Activated CD8-positive, alpha-beta memory T cell treated with anti-CD3 and anti-CD28 coated beads, Interleukin-2, amount 10 ng/mL, durations not matched to agents 7 days and 5 days (primary cell): ENCODE measurements at regions not wholly inside any gene's neighbourhood (a gene's known extent, or its start where the extent isn't known, plus 50 kb on each side); places are given as distances from the start of the nearest gene placed in this dataset.
"Not testable (repeated sequence)": the region's sequence is repeated elsewhere in the genome, so short reads cannot be mapped to it uniquely, and the experiment has no call there.

ENCODE experiments used
- ATAC-seq: fragments of 150-1000 bp; cut with Tn5 transposase; one replicate; pipeline ENCODE4 v1.10.0; 2021; ENCODE audit warnings: moderate library complexity
- CTCF ChIA-PET: fragments of 350-600 bp; sonication (Branson Sonifier 250); formaldehyde crosslinking; loops from one replicate; lab custom pipeline; 2021; ENCODE audit warnings: antibody characterized with exemption; lab: Charles Lee
- DNase-seq: peaks from one replicate; pipeline ENCODE4 v3.0.0-alpha.2; 2020
- H3K27ac Mint-ChIP-seq: one replicate; pipeline ENCODE4 v1.8.0; 2021; ENCODE audit warnings: mild to moderate bottlenecking, mixed read lengths
- H3K27me3 Mint-ChIP-seq: one replicate; pipeline ENCODE4 v1.8.0; 2021; ENCODE audit warnings: mixed read lengths
- H3K36me3 Mint-ChIP-seq: one replicate; pipeline ENCODE4 v1.8.0; 2021; ENCODE audit warnings: mild to moderate bottlenecking, mixed read lengths
- H3K4me1 Mint-ChIP-seq: one replicate; pipeline ENCODE4 v1.8.0; 2021; ENCODE audit warnings: mixed read lengths
- H3K4me3 Mint-ChIP-seq: one replicate; pipeline ENCODE4 v1.8.0; 2021; ENCODE audit warnings: mild to moderate bottlenecking, moderate library complexity, mixed read lengths
- H3K9me3 Mint-ChIP-seq: one replicate; pipeline ENCODE4 v1.8.0; 2022; ENCODE audit warnings: low read depth, mixed read lengths

- Mint-ChIP-seq H3K27me3 (no peaks in the 10 kb centered on the region), H3K4me3 (no peak overlapping the region), H3K4me1 (peaks cover 32% of the 10 kb centered on the region), H3K9me3 (no peaks in the 10 kb centered on the region), H3K27ac (no peak overlapping the region), H3K36me3 (no peaks in the 10 kb centered on the region)
- CTCF ChIA-PET = no interaction called here
- ATAC-seq (no peak), DNase-seq (no peak)
Observed at GRCh38 chr10:70987396-70988130, 99.2 kb upstream of the PCBD1 start.

- H3K9me3 Mint-ChIP-seq, H3K27me3 Mint-ChIP-seq, ATAC-seq, H3K4me3 Mint-ChIP-seq, CTCF ChIA-PET, H3K36me3 Mint-ChIP-seq, DNase-seq, H3K27ac Mint-ChIP-seq: not testable (repeated sequence)
- peaks cover 18% of the 10 kb centered on the region for H3K4me1 Mint-ChIP-seq
Observed at GRCh38 chr10:70990156-70990555, 101.8 kb upstream of the PCBD1 start.

- no peak for DNase-seq
- Mint-ChIP-seq H3K27me3 (peaks cover 9% of the 10 kb centered on the region), H3K27ac (no peak overlapping the region), H3K4me3 (no peak overlapping the region), H3K4me1 (peaks cover 12% of the 10 kb centered on the region), H3K9me3 (no peaks in the 10 kb centered on the region), H3K36me3 (no peaks in the 10 kb centered on the region)
- no peak for ATAC-seq
- CTCF ChIA-PET = no interaction called here
Observed at GRCh38 chr10:70990681-70991080, 102.3 kb upstream of the PCBD1 start.

- ATAC-seq (no peak), DNase-seq (no peak)
- Mint-ChIP-seq H3K4me1 (peaks cover 5% of the 10 kb centered on the region), H3K27ac (no peak overlapping the region), H3K36me3 (no peaks in the 10 kb centered on the region), H3K9me3 (no peaks in the 10 kb centered on the region), H3K27me3 (peaks cover 11% of the 10 kb centered on the region), H3K4me3 (no peak overlapping the region)
- CTCF ChIA-PET = no interaction called here
Observed at GRCh38 chr10:70991140-70992124, 103.1 kb upstream of the PCBD1 start.

- H3K4me3 Mint-ChIP-seq = no peak overlapping the region
- H3K4me1 Mint-ChIP-seq = peaks cover 2% of the 10 kb centered on the region
- CTCF ChIA-PET = interaction anchor here (1.1 kb wide), 1 partner anchor 67 kb away, joined by 3 read pairs; no protein-coding TSS in a partner anchor
- H3K27me3 Mint-ChIP-seq = peaks cover 11% of the 10 kb centered on the region
- no peaks in the 10 kb centered on the region for H3K36me3 Mint-ChIP-seq
- DNase-seq (no peak), ATAC-seq (no peak)
- H3K27ac Mint-ChIP-seq = no peak overlapping the region
- H3K9me3 Mint-ChIP-seq = no peaks in the 10 kb centered on the region
Observed at GRCh38 chr10:70992436-70992835, 104.1 kb upstream of the PCBD1 start.

- H3K4me1 Mint-ChIP-seq = peaks cover 2% of the 10 kb centered on the region
- peaks cover 11% of the 10 kb centered on the region for H3K27me3 Mint-ChIP-seq
- no peak overlapping the region for H3K4me3 Mint-ChIP-seq
- ATAC-seq (no peak), DNase-seq (no peak)
- no peaks in the 10 kb centered on the region for H3K9me3 Mint-ChIP-seq
- CTCF ChIA-PET = interaction anchor here (1.1 kb wide), 1 partner anchor 68 kb away, joined by 3 read pairs; no protein-coding TSS in a partner anchor
- no peak overlapping the region for H3K27ac Mint-ChIP-seq
- H3K36me3 Mint-ChIP-seq = no peaks in the 10 kb centered on the region
Observed at GRCh38 chr10:70993051-70993450, 104.7 kb upstream of the PCBD1 start.

GRCh38 chr10:70996549-70996948 lies 108.2 kb upstream of the PCBD1 start:
- H3K27me3 Mint-ChIP-seq = peaks cover 25% of the 10 kb centered on the region
- DNase-seq (no peak), ATAC-seq (no peak)
- H3K36me3 Mint-ChIP-seq = no peaks in the 10 kb centered on the region
- H3K4me3 Mint-ChIP-seq = no peak overlapping the region
- CTCF ChIA-PET = no interaction called here
- no peaks in the 10 kb centered on the region for H3K9me3 Mint-ChIP-seq
- no peak overlapping the region for H3K27ac Mint-ChIP-seq
- no peaks in the 10 kb centered on the region for H3K4me1 Mint-ChIP-seq

- CTCF ChIA-PET = no interaction called here
Observed at GRCh38 chr10:70997236-70997635, 108.9 kb upstream of the PCBD1 start.

GRCh38 chr10:70998086-70998485 lies 109.7 kb upstream of the PCBD1 start:
- ATAC-seq = no peak
- H3K27ac Mint-ChIP-seq = no peak overlapping the region
- no peaks in the 10 kb centered on the region for H3K36me3 Mint-ChIP-seq
- H3K9me3 Mint-ChIP-seq = no peaks in the 10 kb centered on the region
- H3K27me3 Mint-ChIP-seq = peaks cover 27% of the 10 kb centered on the region
- CTCF ChIA-PET = no interaction called here
- no peak overlapping the region for H3K4me3 Mint-ChIP-seq
- no peak for DNase-seq
- H3K4me1 Mint-ChIP-seq = no peaks in the 10 kb centered on the region

More at GRCh38 chr10:70997236-70997635, 108.9 kb upstream of the PCBD1 start:
- no peak overlapping the region for H3K27ac Mint-ChIP-seq
- DNase-seq (no peak), ATAC-seq (no peak)
- H3K4me1 Mint-ChIP-seq = no peaks in the 10 kb centered on the region
- no peaks in the 10 kb centered on the region for H3K36me3 Mint-ChIP-seq
- H3K9me3 Mint-ChIP-seq = no peaks in the 10 kb centered on the region
- H3K4me3 Mint-ChIP-seq = no peak overlapping the region
- peaks cover 28% of the 10 kb centered on the region for H3K27me3 Mint-ChIP-seq

- no peak overlapping the region for H3K4me3 Mint-ChIP-seq
- no peak overlapping the region for H3K27ac Mint-ChIP-seq
- H3K9me3 Mint-ChIP-seq = no peaks in the 10 kb centered on the region
- ATAC-seq (no peak), DNase-seq (no peak)
- H3K4me1 Mint-ChIP-seq = no peaks in the 10 kb centered on the region
- H3K27me3 Mint-ChIP-seq = peaks cover 16% of the 10 kb centered on the region
- no peaks in the 10 kb centered on the region for H3K36me3 Mint-ChIP-seq
- CTCF ChIA-PET = no interaction called here
Observed at GRCh38 chr10:71001470-71001869, 113.1 kb upstream of the PCBD1 start.

- H3K4me3 Mint-ChIP-seq = no peak overlapping the region
- CTCF ChIA-PET = no interaction called here
- peaks cover 14% of the 10 kb centered on the region for H3K27me3 Mint-ChIP-seq
- H3K4me1 Mint-ChIP-seq = no peaks in the 10 kb centered on the region
- H3K36me3 Mint-ChIP-seq = no peaks in the 10 kb centered on the region
- no peak overlapping the region for H3K27ac Mint-ChIP-seq
- DNase-seq = no peak
- no peaks in the 10 kb centered on the region for H3K9me3 Mint-ChIP-seq
- ATAC-seq = no peak
Observed at GRCh38 chr10:71004176-71005075, 116.1 kb upstream of the PCBD1 start.

- no peaks in the 10 kb centered on the region for H3K9me3 Mint-ChIP-seq
- no peak overlapping the region for H3K27ac Mint-ChIP-seq
- no peaks in the 10 kb centered on the region for H3K36me3 Mint-ChIP-seq
- CTCF ChIA-PET = no interaction called here
- no peak overlapping the region for H3K4me3 Mint-ChIP-seq
- no peak for ATAC-seq
- no peaks in the 10 kb centered on the region for H3K4me1 Mint-ChIP-seq
- no peak for DNase-seq
- H3K27me3 Mint-ChIP-seq = peaks cover 8% of the 10 kb centered on the region
Observed at GRCh38 chr10:71005337-71006305, 117.3 kb upstream of the PCBD1 start.
